ENCODE measurements at regions not wholly inside any gene's neighbourhood (a gene's known extent, or its start where the extent isn't known, plus 50 kb on each side); places are given as distances from the start of the nearest gene placed in this dataset.

DNA sequence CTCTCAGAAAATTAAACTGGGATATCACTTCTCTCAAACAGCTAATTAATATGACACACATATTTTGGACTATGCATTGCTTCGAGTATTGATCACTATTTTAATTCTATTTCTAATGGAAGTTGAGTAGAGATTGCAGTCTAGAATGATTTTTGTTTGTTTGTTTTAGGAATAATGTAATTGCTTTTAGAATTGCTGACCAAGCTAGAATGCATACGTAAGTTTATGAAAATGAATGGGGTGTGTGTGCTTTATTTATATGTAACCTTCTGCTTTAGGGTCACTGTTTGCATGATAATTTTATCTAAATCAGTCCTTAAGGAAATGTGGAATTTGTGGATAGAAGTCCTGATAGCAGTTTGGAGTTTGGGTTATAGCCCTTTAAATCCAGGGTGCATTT, 371.4 kb downstream of the NR2F2 start:
- no peaks in the 10 kb centered on the region for H3K36me3 Mint-ChIP-seq (ENCODE audit: unreplicated experiment)
- no peaks in the 10 kb centered on the region for H3K4me1 Mint-ChIP-seq (ENCODE audit: unreplicated experiment)
- no peaks in the 10 kb centered on the region for H3K9me3 Mint-ChIP-seq (ENCODE audit: unreplicated experiment)
- TF ChIP-seq, protein P1, sequence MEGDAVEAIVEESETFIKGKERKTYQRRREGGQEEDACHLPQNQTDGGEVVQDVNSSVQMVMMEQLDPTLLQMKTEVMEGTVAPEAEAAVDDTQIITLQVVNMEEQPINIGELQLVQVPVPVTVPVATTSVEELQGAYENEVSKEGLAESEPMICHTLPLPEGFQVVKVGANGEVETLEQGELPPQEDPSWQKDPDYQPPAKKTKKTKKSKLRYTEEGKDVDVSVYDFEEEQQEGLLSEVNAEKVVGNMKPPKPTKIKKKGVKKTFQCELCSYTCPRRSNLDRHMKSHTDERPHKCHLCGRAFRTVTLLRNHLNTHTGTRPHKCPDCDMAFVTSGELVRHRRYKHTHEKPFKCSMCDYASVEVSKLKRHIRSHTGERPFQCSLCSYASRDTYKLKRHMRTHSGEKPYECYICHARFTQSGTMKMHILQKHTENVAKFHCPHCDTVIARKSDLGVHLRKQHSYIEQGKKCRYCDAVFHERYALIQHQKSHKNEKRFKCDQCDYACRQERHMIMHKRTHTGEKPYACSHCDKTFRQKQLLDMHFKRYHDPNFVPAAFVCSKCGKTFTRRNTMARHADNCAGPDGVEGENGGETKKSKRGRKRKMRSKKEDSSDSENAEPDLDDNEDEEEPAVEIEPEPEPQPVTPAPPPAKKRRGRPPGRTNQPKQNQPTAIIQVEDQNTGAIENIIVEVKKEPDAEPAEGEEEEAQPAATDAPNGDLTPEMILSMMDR (IDR thresholded peaks at IDR 0.05): no peak
- no peak overlapping the region for H3K4me3 Mint-ChIP-seq (ENCODE audit: unreplicated experiment)
- H3K27me3 Mint-ChIP-seq (ENCODE audit: unreplicated experiment): peaks cover 5% of the 10 kb centered on the region
- no peak for DNase-seq (ENCODE audit: extremely low spot score, unreplicated experiment)
- H3K27ac Mint-ChIP-seq (ENCODE audit: unreplicated experiment): no peak overlapping the region

DNA sequence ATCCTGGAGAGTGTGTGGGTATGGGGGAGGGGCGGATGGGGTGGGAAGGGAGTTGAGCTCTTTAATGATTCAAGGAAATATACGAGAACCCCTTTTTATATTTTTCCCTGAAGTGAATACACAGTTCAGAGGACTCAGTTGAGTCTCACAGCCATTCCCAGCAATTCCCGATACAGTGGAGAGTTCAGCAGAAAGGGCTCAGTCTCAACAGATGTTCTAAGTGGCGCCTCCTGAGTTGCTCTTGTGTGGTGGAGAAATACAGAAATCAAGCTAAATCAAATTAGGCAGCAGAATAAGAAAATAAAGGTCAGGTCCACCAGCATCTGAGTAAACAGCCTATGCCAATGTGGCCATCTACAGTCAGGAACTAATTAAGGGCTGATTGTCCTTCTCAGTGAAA, 372.1 kb downstream of the NR2F2 start:
- Mint-ChIP-seq H3K27ac (ENCODE audit: unreplicated experiment) (no peak overlapping the region), H3K4me1 (ENCODE audit: unreplicated experiment) (no peaks in the 10 kb centered on the region), H3K27me3 (ENCODE audit: unreplicated experiment) (peaks cover 5% of the 10 kb centered on the region), H3K4me3 (ENCODE audit: unreplicated experiment) (no peak overlapping the region), H3K36me3 (ENCODE audit: unreplicated experiment) (no peaks in the 10 kb centered on the region), H3K9me3 (ENCODE audit: unreplicated experiment) (no peaks in the 10 kb centered on the region)
- no peak for DNase-seq (ENCODE audit: extremely low spot score, unreplicated experiment)
- TF ChIP-seq, protein P1 (IDR thresholded peaks at IDR 0.05): no peak

DNA sequence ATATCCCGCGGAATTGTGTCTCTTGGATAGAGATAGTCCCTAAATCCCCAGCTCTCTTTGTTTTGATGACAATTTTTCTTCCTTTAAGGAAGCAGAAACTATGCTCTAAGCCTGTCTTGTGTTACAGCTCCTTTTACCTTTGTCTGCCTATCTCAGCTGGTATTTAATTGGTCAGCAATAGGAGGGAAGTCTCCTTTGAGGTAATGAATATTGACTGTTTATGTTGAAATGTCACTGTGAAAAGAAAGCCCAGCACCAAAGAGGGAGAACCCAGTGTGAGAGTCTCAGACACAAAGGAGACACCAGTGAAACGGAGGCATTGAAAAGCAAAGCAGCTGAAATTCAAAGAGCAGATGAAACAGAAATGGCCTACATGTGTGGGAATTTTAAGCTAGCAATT, 372.6 kb downstream of the NR2F2 start:
- TF ChIP-seq, protein P1 (IDR thresholded peaks at IDR 0.05): no peak
- H3K27ac Mint-ChIP-seq (ENCODE audit: unreplicated experiment): no peak overlapping the region
- H3K27me3 Mint-ChIP-seq (ENCODE audit: unreplicated experiment): peaks cover 5% of the 10 kb centered on the region
- DNase-seq (ENCODE audit: extremely low spot score, unreplicated experiment): no peak
- H3K4me3 Mint-ChIP-seq (ENCODE audit: unreplicated experiment): no peak overlapping the region
- no peaks in the 10 kb centered on the region for H3K36me3 Mint-ChIP-seq (ENCODE audit: unreplicated experiment)
- H3K4me1 Mint-ChIP-seq (ENCODE audit: unreplicated experiment): no peaks in the 10 kb centered on the region
- no peaks in the 10 kb centered on the region for H3K9me3 Mint-ChIP-seq (ENCODE audit: unreplicated experiment)

DNA sequence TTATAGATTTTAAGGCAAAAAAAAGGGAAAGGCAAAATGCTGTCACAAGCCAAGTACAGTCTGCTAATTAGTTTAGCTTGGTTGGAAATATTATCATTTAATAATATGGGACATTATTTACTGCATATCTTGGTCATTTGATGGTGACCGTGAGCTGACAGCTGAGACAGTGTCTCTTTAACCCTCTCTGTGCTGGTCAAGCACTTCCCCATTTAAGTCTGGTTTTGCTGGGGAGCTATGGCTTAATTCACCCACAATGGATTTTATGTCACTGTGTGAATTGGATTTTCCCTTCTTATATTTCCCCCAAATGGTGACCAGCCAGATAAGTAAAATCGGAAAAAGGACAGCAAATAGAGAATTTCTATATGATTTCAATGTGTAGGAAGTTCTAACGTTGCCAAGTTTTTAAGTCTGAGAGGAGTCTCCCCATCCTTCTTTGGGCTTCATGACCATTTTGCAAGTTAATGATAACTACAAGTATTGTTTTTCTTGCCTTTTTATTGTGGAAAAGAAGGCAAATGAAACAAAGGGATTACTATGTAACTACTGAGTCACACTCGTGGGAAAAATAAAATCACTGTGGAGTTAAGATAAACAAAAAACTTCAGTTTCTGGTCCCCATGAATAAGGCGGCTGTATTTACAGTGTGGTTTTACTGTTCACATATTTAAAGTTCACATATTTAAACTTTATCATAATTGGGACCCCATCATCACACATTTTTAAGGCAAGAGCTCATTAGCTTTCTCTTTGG, 373.5 kb downstream of the NR2F2 start:
- Mint-ChIP-seq H3K27me3 (ENCODE audit: unreplicated experiment) (peaks cover 5% of the 10 kb centered on the region), H3K27ac (ENCODE audit: unreplicated experiment) (no peak overlapping the region)

DNA sequence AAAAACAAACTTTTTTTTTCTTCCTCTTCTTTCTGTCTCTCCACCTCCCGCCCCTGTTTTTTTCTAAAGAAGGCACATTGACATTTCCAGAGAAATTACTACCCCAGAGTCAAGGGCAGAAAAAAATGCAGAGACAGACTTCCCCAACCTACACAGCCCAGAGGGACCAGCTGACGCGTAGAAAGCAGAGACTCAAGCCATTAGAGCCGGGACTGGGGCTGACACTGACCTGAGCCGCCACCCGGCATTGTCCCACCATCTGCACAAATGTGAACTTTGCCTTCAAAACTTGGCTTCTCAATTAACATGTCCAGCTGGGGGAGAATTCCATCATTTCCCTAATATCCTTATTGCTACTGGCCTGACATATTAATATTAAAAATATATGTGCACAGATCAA, 385.6 kb downstream of the NR2F2 start:
- TF ChIP-seq, protein P1 (IDR thresholded peaks at IDR 0.05): no peak
- Mint-ChIP-seq H3K27me3 (ENCODE audit: unreplicated experiment) (no peaks in the 10 kb centered on the region), H3K4me1 (ENCODE audit: unreplicated experiment) (no peaks in the 10 kb centered on the region), H3K9me3 (ENCODE audit: unreplicated experiment) (no peaks in the 10 kb centered on the region), H3K27ac (ENCODE audit: unreplicated experiment) (no peak overlapping the region), H3K36me3 (ENCODE audit: unreplicated experiment) (no peaks in the 10 kb centered on the region), H3K4me3 (ENCODE audit: unreplicated experiment) (no peak overlapping the region)
- DNase-seq (ENCODE audit: extremely low spot score, unreplicated experiment): no peak

More for the DNA sequence above, 373.5 kb downstream of the NR2F2 start:
- Mint-ChIP-seq H3K4me1 (ENCODE audit: unreplicated experiment) (no peaks in the 10 kb centered on the region), H3K36me3 (ENCODE audit: unreplicated experiment) (no peaks in the 10 kb centered on the region), H3K9me3 (ENCODE audit: unreplicated experiment) (no peaks in the 10 kb centered on the region), H3K4me3 (ENCODE audit: unreplicated experiment) (no peak overlapping the region)
- TF ChIP-seq, protein P1 (IDR thresholded peaks at IDR 0.05): no peak
- DNase-seq (ENCODE audit: extremely low spot score, unreplicated experiment): no peak

Measured in osteocyte (in vitro differentiated cells).